CD4-positive, alpha-beta T cell (primary cell): ENCODE measurements at regions not wholly inside any gene's neighbourhood (a gene's known extent, or its start where the extent isn't known, plus 50 kb on each side); places are given as distances from the start of the nearest gene placed in this dataset.

Experiments used
- ATAC-seq: fragments of 200-7000 bp; cut with Tn5 transposase; one replicate; pipeline ENCODE4 v1.10.0; 2022; ENCODE audit warnings: mild to moderate bottlenecking; ENCODE audit not compliant: poor library complexity
- CTCF ChIA-PET: fragments of 350-600 bp; sonication (Branson Sonifier 250); formaldehyde crosslinking; loops from one replicate; lab custom pipeline; 2021; ENCODE audit warnings: antibody characterized with exemption, inconsistent platforms; lab: Charles Lee
- POLR2A ChIA-PET: fragments of 350-600 bp; sonication (Branson Sonifier 250); formaldehyde crosslinking; loops from one replicate; lab custom pipeline; 2021; ENCODE audit warnings: antibody characterized with exemption, inconsistent platforms; lab: Charles Lee
- DNase-seq, 14 experiments: peaks; one replicate each; pipeline ENCODE4 v3.0.0-alpha.2; 2013 to 2020; ENCODE audit warnings: mixed read lengths in 2 of 14
- H3K27ac ChIP-seq, 2 donors: one replicate each; pipeline versions ENCODE4 v1.5.1 to v1.7.0; 2013; ENCODE audit warnings: low read length in 2 of 2, low read depth in 1 of 2, mild to moderate bottlenecking in 1 of 2
- H3K27me3 ChIP-seq, 2 experiments: 1 replicate in 1 of 2; 2 replicates in 1 of 2; pipeline versions ENCODE4 v1.6.1 to v1.7.0; 2013; ENCODE audit warnings: low read length in 2 of 2, control low read depth in 1 of 2, mild to moderate bottlenecking in 1 of 2, moderate library complexity in 1 of 2; ENCODE audit not compliant: insufficient read depth in 2 of 2, control insufficient read depth in 1 of 2
- H3K36me3 ChIP-seq: one replicate; pipeline ENCODE4 v1.6.1; 2013; ENCODE audit warnings: low read length, control low read depth; ENCODE audit not compliant: insufficient read depth
- H3K4me1 ChIP-seq: one replicate; pipeline ENCODE4 v1.6.1; 2013; ENCODE audit warnings: low read length, control low read depth; ENCODE audit not compliant: insufficient read depth
- H3K4me3 ChIP-seq: one replicate; pipeline ENCODE4 v1.5.1; 2013; ENCODE audit warnings: mild to moderate bottlenecking, low read length, moderate library complexity
- H3K9me3 ChIP-seq, 2 experiments: 1 replicate in 1 of 2; 2 replicates in 1 of 2; pipeline versions ENCODE4 v1.6.1 to v1.7.0; 2013; ENCODE audit warnings: low read length in 2 of 2, mild to moderate bottlenecking in 2 of 2, control low read depth in 1 of 2, moderate library complexity in 1 of 2; ENCODE audit not compliant: control insufficient read depth in 1 of 2, insufficient read depth in 1 of 2
- H3K27ac Mint-ChIP-seq: one replicate; pipeline ENCODE4 v1.8.0; 2020; ENCODE audit warnings: mixed read lengths
- H3K27me3 Mint-ChIP-seq: one replicate; pipeline ENCODE4 v1.8.0; 2021; ENCODE audit warnings: mixed read lengths
- H3K36me3 Mint-ChIP-seq: one replicate; pipeline ENCODE4 v1.8.0; 2021; ENCODE audit warnings: low read depth, mixed read lengths
- H3K4me1 Mint-ChIP-seq: one replicate; pipeline ENCODE4 v1.8.0; 2021; ENCODE audit warnings: low read depth, mixed read lengths
- H3K4me3 Mint-ChIP-seq: one replicate; pipeline ENCODE4 v1.8.0; 2020; ENCODE audit warnings: mild to moderate bottlenecking, mixed read lengths
- H3K9me3 Mint-ChIP-seq: one replicate; pipeline ENCODE4 v1.8.0; 2020; ENCODE audit warnings: mixed read lengths
- CTCF ChIP-seq: fragments of 200-600 bp; IDR thresholded peaks from one replicate; pipeline ENCODE4 v1.8.0; 2022; ENCODE audit warnings: antibody characterized with exemption, mild to moderate bottlenecking
- intact Hi-C, 2 experiments: fragments of 100-400 bp; cut with DNase I in 1 of 2; cut with micrococcal nuclease in 1 of 2; formaldehyde crosslinking; loops; one replicate each; pipeline versions ENCODE4 v1.15.1 to v1.9.0; 2023 to 2025; cut with DNase I, micrococcal nuclease

GRCh38 chr13:97140131-97140530, 82.0 kb upstream of the MBNL2 start:
- ATAC-seq (no peak), DNase-seq (no peak)
- Histone ChIP-seq H3K36me3 (no peaks in the 10 kb centered on the region), H3K27me3 (no peaks in the 10 kb centered on the region), H3K27ac (no peak overlapping the region), H3K4me3 (no peak overlapping the region), H3K9me3 (no peaks in the 10 kb centered on the region), H3K4me1 (no peaks in the 10 kb centered on the region)
- CTCF ChIA-PET: interaction anchor here (1.5 kb wide), 1 partner anchor 30 kb away, joined by 3 read pairs; no protein-coding TSS in a partner anchor
- no peaks in the 10 kb centered on the region for H3K27me3 Mint-ChIP-seq
- no peaks in the 10 kb centered on the region for H3K36me3 Mint-ChIP-seq
- POLR2A ChIA-PET: no interaction called here
- no peak overlapping the region for H3K27ac Mint-ChIP-seq
- intact Hi-C loops: no loop called here
- TF ChIP-seq CTCF: no peak
- H3K9me3 Mint-ChIP-seq: no peaks in the 10 kb centered on the region
- no peak overlapping the region for H3K4me3 Mint-ChIP-seq
- peaks cover 5% of the 10 kb centered on the region for H3K4me1 Mint-ChIP-seq

- no peak for ATAC-seq
- Histone ChIP-seq H3K27ac (no peak overlapping the region), H3K9me3 (no peaks in the 10 kb centered on the region), H3K4me3 (no peak overlapping the region), H3K27me3 (no peaks in the 10 kb centered on the region), H3K36me3 (no peaks in the 10 kb centered on the region), H3K4me1 (no peaks in the 10 kb centered on the region)
- H3K4me3 Mint-ChIP-seq: no peak overlapping the region
- H3K9me3 Mint-ChIP-seq: no peaks in the 10 kb centered on the region
- no peaks in the 10 kb centered on the region for H3K27me3 Mint-ChIP-seq
- ChIA-PET POLR2A (no interaction called here), CTCF (interaction anchor here (1.5 kb wide), 1 partner anchor 31 kb away, joined by 3 read pairs; no protein-coding TSS in a partner anchor)
- DNase-seq: no peak
- no peaks in the 10 kb centered on the region for H3K36me3 Mint-ChIP-seq
- H3K27ac Mint-ChIP-seq: no peak overlapping the region
- intact Hi-C loops: no loop called here
- H3K4me1 Mint-ChIP-seq: peaks cover 5% of the 10 kb centered on the region
- no peak for TF ChIP-seq CTCF
Observed at GRCh38 chr13:97140611-97141010, 81.5 kb upstream of the MBNL2 start.

- Histone ChIP-seq H3K4me1 (no peaks in the 10 kb centered on the region), H3K36me3 (no peaks in the 10 kb centered on the region), H3K9me3 (no peaks in the 10 kb centered on the region), H3K27ac (no peak overlapping the region), H3K4me3 (no peak overlapping the region), H3K27me3 (no peaks in the 10 kb centered on the region)
- ChIA-PET POLR2A (no interaction called here), CTCF (interaction anchor here (1.4 to 1.5 kb wide), 2 partner anchors 31 to 203 kb away, joined by 3 to 4 read pairs; no protein-coding TSS in a partner anchor)
- DNase-seq (no peak), ATAC-seq (no peak)
- TF ChIP-seq CTCF: no peak
- no peak overlapping the region for H3K4me3 Mint-ChIP-seq
- peaks cover under 1% of the 10 kb centered on the region for H3K27me3 Mint-ChIP-seq
- H3K36me3 Mint-ChIP-seq: no peaks in the 10 kb centered on the region
- no peak overlapping the region for H3K27ac Mint-ChIP-seq
- no peaks in the 10 kb centered on the region for H3K9me3 Mint-ChIP-seq
- intact Hi-C loops: no loop called here
- H3K4me1 Mint-ChIP-seq: peaks cover 5% of the 10 kb centered on the region
Observed at GRCh38 chr13:97141097-97141496, 81.0 kb upstream of the MBNL2 start.
